Activated CD8-positive, alpha-beta memory T cell treated with anti-CD3 and anti-CD28 coated beads for 36 hours (primary cell): ENCODE measurements at regions not wholly inside any gene's neighbourhood (a gene's known extent, or its start where the extent isn't known, plus 50 kb on each side); places are given as distances from the start of the nearest gene placed in this dataset.
"Not testable (repeated sequence)": the region's sequence is repeated elsewhere in the genome, so short reads cannot be mapped to it uniquely, and the experiment has no call there.

Source experiments
- CTCF ChIA-PET: fragments of 350-600 bp; sonication (Branson Sonifier 250); formaldehyde crosslinking; loops from one replicate; lab custom pipeline; 2021; ENCODE audit warnings: antibody characterized with exemption; lab: Charles Lee
- POLR2A ChIA-PET: fragments of 350-600 bp; sonication (Branson Sonifier 250); formaldehyde crosslinking; loops from one replicate; lab custom pipeline; 2021; ENCODE audit warnings: antibody characterized with exemption; lab: Charles Lee

DNA sequence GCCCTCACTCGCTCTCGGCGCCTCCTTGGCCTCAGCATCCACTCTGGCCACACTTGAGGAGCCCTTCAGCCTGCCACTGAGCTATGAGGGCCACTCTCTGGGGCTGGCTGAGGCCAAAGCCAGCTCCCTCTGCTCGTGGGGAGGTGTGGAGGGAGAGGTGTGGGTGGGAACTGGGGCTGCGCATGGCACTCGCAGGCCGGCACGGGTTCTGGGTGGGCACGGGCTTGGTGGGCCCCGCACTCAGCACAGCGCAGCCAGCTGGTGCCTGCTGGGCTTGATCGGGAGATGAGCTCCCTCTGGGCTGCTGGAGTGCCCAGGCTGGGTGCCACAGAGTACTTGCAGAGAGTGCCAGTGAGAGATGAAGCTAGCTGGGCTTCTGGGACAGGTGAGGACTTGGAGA lies 875.5 kb downstream of the XPNPEP1 start:
- ChIA-PET CTCF (no interaction called here), POLR2A (no interaction called here)

DNA sequence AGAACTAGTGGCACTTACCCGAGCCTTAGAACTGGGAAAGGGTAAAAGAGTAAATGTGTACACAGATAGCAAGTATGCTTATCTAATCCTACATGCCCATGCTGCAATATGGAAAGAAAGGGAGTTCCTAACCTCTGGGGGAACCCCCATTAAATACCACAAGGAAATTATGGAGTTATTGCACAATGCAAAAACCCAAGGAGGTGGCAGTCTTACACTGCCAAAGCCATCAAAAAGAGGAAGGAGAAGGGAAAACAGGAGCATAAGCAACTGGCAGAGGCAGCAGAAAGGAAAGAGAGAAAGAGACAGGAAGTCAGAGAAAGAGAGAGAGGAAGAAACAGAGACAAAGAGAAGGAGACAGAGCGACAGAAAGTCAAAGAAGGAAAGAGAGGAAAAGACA lies 876.9 kb downstream of the XPNPEP1 start:
- CTCF ChIA-PET, POLR2A ChIA-PET: not testable (repeated sequence)

DNA sequence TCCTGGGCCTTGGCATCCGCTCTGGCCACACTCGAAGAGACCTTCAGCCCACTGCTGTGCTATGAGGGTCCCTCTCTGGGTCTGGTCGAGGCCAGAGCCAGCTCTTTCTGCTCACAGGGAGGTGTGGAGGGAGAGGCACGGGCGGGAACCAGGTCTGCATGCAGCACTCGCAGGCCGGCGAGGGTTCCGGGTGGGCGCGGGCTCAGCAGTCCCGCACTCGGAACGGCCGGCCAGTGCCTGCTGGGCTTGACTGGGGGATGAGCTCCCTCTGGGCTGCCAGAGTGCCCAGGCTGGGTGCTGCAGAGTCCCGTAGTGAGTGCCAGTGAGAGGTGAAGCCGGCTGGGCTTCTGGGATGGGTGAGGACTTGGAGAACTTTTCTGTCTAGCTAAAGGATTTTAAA lies 882.7 kb downstream of the XPNPEP1 start:
- ChIA-PET POLR2A (no interaction called here), CTCF (no interaction called here)

DNA sequence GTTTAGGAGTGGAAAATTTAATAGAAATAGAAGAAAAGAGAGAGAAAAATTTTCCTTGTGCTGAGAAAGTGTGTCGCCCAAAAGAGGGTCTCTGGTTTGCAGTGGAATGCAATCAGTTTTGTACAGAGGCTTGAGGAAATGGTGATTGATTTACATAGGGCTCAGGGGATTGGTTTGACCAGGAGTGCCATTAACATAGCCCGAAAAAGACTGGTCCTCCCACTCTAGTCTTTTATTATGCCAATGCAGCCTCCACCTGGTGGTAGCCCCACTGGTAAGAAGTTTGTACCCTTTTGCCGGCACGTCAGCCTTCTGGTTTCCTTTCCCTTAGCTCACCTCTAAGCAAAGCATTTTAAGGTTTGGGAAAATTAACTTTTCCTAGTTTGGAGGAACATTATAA lies 885.3 kb downstream of the XPNPEP1 start:
- POLR2A ChIA-PET = no interaction called here
- CTCF ChIA-PET = no interaction called here

DNA sequence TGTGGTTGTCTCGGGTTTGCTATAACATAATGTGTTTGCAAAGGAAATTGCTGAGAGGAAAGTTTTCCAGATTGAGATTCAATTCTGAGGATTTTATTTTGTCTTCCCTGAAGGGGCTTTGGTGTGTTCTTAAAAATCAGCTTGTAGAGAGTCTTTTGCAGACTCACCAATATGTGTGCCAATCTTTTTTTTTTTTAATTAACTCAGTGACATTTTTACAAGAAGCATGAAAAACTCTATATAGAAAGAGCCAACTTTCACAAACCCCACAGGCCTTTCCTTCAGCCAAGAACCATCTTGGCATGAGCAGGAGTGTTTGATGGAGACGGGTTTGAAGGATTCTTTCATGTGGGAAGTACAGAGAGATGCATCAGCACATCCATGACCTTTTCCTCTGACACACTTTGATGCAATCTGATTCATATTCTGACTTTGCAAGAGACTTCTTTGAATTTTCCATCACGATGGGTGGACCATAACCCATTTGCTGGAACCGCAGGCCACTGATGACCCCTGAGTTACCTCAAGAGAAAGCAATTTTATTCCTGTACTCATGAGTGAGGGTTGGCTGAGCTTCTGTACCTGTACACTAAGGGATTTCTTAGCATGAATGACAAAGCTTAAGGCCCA lies 892.6 kb downstream of the XPNPEP1 start:
- ChIA-PET CTCF (no interaction called here), POLR2A (no interaction called here)

DNA sequence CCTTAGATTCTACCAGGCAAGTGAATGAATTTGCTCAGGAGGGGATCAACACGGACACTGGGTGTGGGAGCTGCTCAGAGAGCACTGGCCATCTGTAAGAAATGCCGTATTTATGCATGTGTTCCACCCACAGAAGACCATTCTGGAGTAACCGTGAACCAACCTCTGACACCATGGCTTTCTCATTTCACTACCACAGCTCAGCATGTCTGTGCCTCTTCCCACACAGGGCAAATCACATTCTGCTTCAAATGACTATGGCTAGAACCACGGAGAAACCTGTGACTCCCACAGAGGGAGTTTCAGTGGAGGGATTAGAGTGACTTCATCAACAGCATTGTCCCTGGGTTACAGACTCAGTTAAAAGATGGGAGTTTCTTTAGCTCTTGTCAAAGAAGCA lies 893.4 kb downstream of the XPNPEP1 start:
- CTCF ChIA-PET = interaction anchor here (0.5 kb wide), 1 partner anchor 27 kb away, joined by 4 read pairs; no protein-coding TSS in a partner anchor
- POLR2A ChIA-PET = no interaction called here

DNA sequence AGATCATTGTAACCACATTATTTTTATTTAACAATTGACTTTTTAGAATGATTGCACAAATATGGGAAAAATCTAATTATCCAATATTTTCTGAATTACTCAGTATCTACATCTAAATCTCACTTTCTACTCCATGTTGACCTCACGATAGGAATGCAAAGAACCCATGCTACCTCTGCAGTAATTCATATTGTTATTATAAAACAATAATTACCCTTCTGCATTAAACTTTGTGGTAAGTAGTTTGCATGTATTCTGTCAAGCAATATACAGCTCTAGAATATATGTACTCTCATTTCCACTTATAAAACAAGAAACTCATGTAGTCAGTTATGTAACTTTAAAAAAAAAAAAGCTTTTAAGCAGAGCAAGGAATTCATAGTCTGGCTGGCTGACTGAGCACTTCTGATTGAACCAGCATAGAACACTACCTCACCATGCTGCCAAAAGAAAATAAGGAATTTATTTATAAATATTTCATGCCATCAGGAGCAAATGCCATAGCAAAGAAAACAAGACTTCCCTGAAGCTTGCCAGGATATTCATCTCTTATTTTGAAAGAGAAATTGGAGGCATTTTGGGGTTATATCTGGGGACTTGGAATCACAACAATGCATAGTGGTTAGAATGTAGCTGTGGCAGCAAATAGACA lies 895.7 kb downstream of the XPNPEP1 start:
- ChIA-PET CTCF (no interaction called here), POLR2A (no interaction called here)

DNA sequence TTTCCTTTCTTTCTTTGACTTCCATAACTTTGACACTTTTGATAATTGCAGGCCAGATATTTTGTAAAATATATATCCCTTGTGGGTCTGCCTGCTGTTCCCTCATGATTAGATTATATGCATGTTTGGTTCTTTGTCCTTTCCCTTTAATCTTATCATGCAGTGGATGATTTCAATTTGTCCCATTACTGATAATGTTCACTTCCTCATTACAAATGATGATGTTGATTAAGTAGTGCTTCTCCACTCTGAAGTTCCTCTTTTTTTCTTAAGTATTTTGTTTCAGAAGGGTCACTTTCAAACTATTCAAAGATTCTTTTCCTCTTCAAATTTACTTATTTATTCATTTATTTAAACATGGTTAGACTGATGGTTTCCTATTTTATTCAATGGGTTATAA lies 898.1 kb downstream of the XPNPEP1 start:
- ChIA-PET CTCF (no interaction called here), POLR2A (no interaction called here)

DNA sequence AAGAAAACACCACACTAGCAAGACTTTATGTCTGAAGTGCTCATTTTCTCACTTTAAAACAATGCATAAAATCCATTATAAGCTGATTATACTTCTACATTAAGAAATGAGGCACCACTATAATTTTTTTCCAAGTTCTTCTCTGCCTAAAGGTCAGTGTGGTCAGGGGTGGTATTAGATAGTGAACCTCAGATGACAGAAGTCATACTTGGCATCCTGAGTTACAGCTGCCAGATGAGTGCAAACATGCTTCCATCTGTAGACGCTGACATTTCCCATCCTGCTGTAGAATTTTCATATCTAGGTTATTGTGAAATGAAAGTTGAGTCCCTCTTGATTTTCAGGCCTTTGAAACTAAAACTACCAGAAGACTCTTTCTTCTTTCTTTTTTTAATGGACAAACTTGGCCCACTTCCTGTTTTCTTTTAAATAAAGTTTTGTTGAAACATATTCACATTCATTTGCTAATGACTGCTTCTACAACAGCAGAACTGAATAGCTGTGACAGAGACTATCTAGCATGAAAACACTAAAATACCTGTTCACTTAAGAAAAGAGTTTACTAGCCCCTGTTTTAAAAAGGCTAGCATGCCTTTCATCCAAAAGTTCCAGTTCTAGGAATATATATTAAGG lies 900.8 kb downstream of the XPNPEP1 start:
- ChIA-PET CTCF (no interaction called here), POLR2A (no interaction called here)

DNA sequence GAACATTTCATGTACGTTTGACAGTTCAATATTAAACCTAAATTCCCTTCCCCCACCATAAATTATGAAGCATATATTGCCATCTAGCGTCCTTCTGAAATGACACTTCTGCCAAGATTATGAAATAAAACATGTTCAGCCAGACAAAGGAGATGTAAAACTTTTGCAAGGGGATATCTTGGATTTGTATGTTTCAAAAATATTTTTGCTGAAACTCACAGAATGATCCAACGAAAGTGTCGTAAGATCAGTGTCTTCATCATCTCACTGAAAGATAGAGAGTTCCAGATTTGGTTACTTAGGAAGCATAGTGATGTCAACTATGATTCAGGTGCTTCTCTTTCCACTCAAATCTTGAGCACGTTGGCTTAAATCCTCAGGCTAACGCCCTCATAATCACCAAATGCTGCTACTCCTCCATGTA lies 904.3 kb downstream of the XPNPEP1 start:
- POLR2A ChIA-PET = no interaction called here
- CTCF ChIA-PET = no interaction called here

DNA sequence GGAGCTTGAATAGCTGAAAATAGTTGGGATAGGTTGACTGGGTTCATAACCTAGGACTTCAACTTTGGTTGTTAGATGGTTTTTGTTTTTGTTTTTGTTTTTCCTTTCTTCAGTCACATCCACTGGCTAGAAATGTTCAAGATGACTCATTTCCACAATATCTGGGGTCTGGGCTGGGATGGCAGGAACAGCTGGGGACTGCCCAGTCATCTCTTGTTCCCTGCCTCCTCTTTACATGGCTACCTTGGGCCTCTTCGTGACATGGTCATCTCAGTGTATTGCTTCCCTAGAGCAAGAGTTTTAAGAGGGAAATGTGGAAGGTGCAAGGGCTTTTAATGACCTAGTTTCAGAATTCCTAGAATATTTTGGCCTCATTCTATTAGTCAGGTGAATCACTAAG lies 915.8 kb downstream of the XPNPEP1 start:
- ChIA-PET CTCF (no interaction called here), POLR2A (no interaction called here)

DNA sequence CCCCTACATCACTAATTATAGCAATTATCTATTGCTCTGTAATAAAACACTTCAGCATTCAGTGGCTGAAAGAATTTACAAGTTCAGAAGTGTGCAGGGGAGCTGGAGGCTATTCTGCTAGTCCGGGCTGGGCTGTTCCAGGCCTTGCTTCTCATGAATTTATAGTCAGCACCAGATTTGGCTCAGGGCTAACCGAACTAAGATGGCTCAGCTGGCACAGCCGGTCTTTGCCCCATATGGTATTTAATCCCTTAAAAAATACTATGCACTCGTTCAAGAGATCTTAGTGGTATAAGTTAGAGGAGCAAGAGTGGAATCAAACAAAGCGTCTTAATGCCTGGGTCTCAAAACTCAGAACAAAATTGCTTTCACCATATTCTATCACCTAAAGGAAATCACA lies 932.9 kb downstream of the XPNPEP1 start:
- POLR2A ChIA-PET = no interaction called here
- CTCF ChIA-PET = no interaction called here

DNA sequence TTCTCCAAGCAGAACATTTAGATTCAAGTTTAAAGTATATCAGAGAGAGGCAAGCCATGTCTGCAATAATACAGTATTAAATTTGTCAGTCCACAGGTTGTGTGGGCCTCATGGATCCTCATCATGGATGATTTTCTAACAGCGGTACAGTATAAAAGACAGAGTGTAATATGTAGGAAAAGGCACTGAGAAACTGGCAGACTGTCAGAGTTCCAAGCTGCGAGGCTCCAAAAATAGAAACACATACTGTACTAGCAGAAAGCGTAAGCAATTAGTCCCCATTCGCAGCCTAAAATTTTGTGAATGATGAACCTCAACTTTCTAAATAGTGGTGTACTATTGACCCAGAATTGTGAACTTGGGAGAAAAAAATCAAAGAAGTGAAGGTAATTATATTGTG lies 933.3 kb downstream of the XPNPEP1 start:
- POLR2A ChIA-PET = no interaction called here

DNA sequence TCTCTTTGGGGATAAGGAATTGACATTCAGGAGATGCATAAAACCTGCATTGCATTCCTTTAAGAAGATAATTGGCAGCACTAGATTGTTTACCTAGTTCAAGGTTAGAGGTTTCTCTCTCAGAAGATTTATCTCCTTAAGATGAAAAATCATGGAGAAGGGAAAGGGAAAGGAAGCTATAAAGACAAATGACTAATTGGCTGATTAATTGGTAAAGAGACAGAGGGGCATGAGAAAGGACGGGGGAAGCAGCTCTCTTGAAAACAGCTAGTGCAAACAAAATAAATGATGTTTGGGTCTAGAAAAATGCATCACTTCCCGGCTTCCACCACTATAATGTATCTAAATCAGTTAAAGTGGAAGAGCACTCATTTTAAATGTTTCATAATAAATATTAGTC lies 941.2 kb downstream of the XPNPEP1 start:
- POLR2A ChIA-PET = no interaction called here
- CTCF ChIA-PET = no interaction called here

More for the DNA sequence above, 933.3 kb downstream of the XPNPEP1 start:
- CTCF ChIA-PET = no interaction called here

DNA sequence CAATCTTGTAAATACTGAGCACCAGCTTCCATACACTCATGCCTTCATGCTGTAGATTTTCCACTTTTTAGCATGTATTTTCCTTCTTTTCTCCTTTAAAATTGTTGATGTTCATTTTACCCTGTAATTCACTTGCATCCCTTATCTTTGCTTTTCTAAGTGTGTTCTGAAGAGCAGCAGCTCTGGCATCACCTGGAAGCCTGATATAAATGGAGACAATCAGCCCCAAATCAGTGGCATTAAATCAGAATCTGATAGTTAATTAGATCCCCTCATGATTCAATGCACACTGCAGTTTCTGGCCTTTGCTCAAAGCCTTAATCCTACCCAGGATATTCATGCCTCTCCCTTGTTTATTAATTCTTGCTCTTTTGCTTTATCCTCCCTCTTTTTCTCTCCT lies 942.4 kb downstream of the XPNPEP1 start:
- POLR2A ChIA-PET = no interaction called here
- CTCF ChIA-PET = no interaction called here

DNA sequence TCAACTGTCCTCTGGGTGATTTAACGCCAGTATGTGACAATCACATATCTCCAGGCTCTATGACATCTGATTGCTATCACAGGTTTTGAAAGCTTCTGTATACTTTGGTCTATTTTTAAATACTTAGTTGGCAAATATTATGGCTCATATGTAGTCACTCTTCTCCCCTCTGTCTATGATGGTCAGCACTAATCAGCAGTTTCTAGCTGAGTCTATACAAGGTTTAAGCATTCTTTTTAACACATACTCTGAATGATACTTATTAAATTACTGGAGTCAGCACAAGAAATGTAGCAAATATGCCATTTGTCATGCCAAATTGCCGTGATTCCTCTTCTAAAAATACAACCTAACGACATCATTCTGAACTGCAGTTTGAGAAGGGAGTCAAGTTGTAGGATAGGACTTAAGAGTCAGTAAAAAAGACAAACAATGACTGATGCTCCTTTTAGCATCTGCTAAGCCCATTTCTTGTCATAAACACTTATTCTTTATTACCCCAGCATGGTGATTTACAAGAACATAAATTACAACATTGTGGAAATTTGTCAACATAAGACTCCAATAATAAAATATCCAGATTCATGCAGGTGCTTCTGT lies 947.8 kb downstream of the XPNPEP1 start:
- CTCF ChIA-PET = no interaction called here
- POLR2A ChIA-PET = no interaction called here

DNA sequence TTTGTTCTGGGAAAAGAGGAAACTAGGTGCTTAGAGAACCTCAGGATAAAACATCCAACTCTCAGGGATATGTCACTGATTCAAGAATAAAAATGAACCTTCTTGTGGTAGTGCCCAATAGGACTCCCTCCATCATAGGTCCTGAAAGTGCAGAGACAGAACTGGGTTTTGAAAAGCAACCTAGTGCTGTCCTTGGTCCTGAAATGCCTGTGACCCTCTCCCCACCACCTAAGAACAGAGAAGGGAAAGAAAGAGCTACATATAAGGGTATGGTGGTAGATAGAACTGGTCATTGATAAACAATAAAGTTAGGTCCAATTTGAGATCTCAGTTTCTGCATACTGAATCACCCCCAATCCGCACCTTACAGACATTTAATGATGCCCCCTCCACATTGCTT lies 953.3 kb downstream of the XPNPEP1 start:
- POLR2A ChIA-PET = no interaction called here
- CTCF ChIA-PET = no interaction called here

DNA sequence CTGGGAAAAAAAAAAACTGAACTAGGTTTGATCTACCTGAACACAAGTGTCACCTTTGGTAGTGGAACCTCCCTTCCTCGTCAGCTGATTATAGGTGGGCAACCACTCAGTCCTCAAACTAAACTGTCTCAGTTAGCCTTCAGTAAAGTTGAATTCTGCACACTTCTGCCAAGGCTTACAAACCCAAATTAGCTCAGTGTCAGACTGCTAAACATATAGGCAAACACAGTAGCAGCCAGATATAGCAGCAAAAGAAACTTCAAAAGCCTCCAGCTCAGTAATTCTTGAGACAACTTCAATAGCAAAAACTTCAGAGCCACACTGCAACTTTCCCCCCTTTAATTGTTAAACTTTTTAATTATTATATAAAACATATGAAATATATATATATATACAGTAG lies 956.9 kb downstream of the XPNPEP1 start:
- ChIA-PET CTCF (no interaction called here), POLR2A (no interaction called here)

DNA sequence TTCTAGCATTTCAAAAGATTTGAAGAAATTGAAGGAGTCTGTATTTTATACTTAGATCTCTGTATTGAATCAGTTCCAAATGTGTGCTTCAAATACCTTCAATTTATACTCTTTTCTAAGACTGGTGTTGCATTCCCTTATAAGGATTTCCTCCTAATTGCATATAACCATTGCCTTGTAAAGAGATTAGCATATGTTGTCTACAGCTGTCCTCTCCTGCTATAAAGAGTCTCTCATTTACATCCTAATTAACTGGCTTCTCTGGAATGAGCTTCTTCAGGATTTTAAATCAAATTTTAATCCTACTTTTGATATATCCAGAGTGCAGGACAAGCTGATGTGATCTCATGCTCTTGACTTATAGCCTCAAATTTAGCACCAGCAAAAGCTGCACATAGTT lies 957.3 kb downstream of the XPNPEP1 start:
- ChIA-PET POLR2A (no interaction called here), CTCF (no interaction called here)

DNA sequence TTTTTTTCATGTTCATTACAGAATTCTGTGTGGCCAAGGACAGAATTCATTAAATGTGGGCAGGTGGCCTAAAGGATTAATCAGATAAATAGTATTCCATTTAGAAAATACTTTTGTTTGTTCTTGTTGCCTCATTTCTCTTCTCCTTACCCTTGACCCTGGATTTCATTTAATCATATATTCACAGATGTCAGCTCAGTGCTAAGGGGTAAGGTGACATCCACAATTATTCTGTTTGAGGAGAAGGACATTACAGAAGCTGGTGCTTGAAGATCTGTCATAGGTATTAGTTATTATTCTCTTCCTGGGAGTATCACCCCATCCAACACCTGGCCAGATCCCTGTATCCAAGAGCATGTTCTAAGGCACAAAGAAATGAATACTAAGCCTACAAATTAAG lies 961.1 kb downstream of the XPNPEP1 start:
- CTCF ChIA-PET = no interaction called here
- POLR2A ChIA-PET = no interaction called here

DNA sequence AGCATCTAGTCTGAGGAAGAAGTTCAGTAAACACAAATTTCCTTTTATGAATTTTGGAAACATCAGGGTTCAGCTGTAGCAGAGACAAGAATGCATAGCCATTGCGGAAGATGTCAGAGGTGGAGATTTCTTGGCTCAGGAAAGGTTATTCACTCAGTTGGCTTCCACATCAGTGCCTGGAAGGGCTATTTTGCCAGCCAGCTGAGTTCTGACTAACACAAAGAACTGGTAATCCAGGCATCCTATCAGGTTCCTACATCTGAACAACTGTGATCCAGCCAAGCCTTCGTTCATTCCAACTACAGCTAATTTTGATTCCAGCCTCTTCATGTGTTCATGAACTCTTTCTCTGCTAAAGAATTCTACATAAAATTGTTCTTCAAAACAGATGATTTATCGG lies 965.6 kb downstream of the XPNPEP1 start:
- ChIA-PET POLR2A (no interaction called here), CTCF (no interaction called here)
